ENCODE measurements at regions not wholly inside any gene's neighbourhood (a gene's known extent, or its start where the extent isn't known, plus 50 kb on each side); places are given as distances from the start of the nearest gene placed in this dataset.

GRCh38 chr3:61311044-61311443 lies 59.8 kb upstream of the FHIT start:
- DNase-seq (ENCODE audit: low spot score), result no peak

- DNase-seq (ENCODE audit: low spot score), result no peak
Observed at GRCh38 chr3:61315871-61316270, 64.6 kb upstream of the FHIT start.

- DNase-seq (ENCODE audit: low spot score), result no peak
Observed at GRCh38 chr3:61323094-61323493, 71.8 kb upstream of the FHIT start.

GRCh38 chr3:61331929-61332552 lies 80.8 kb upstream of the FHIT start:
- no peak for DNase-seq (ENCODE audit: low spot score)

- no peak for DNase-seq (ENCODE audit: low spot score)
Observed at GRCh38 chr3:61333192-61333961, 82.1 kb upstream of the FHIT start.

- DNase-seq (ENCODE audit: low spot score), result no peak
Observed at GRCh38 chr3:61334783-61335182, 83.5 kb upstream of the FHIT start.

GRCh38 chr3:61340931-61341461 lies 89.7 kb upstream of the FHIT start:
- DNase-seq (ENCODE audit: low spot score), result no peak

GRCh38 chr3:61343543-61343942 lies 92.3 kb upstream of the FHIT start:
- no peak for DNase-seq (ENCODE audit: low spot score)

GRCh38 chr3:61345020-61345419 lies 93.8 kb upstream of the FHIT start:
- DNase-seq (ENCODE audit: low spot score), result no peak

GRCh38 chr3:61347981-61348380 lies 96.7 kb upstream of the FHIT start:
- no peak for DNase-seq (ENCODE audit: low spot score)

GRCh38 chr3:61349717-61350116 lies 98.5 kb upstream of the FHIT start:
- no peak for DNase-seq (ENCODE audit: low spot score)

GRCh38 chr3:61350782-61351309 lies 99.6 kb upstream of the FHIT start:
- no peak for DNase-seq (ENCODE audit: low spot score)

GRCh38 chr3:61352306-61352705 lies 101.1 kb upstream of the FHIT start:
- no peak for DNase-seq (ENCODE audit: low spot score)

GRCh38 chr3:61353382-61353781 lies 102.1 kb upstream of the FHIT start:
- DNase-seq (ENCODE audit: low spot score), result no peak

- no peak for DNase-seq (ENCODE audit: low spot score)
Observed at GRCh38 chr3:61354604-61355003, 103.4 kb upstream of the FHIT start.

GRCh38 chr3:61356685-61357084 lies 105.4 kb upstream of the FHIT start:
- DNase-seq (ENCODE audit: low spot score), result no peak

- DNase-seq (ENCODE audit: low spot score), result no peak
Observed at GRCh38 chr3:61357902-61358301, 106.7 kb upstream of the FHIT start.

- no peak for DNase-seq (ENCODE audit: low spot score)
Observed at GRCh38 chr3:61358364-61358763, 107.1 kb upstream of the FHIT start.

- DNase-seq (ENCODE audit: low spot score), result no peak
Observed at GRCh38 chr3:61360297-61360965, 109.2 kb upstream of the FHIT start.

GRCh38 chr3:61369678-61370077 lies 118.4 kb upstream of the FHIT start:
- DNase-seq (ENCODE audit: low spot score), result no peak

- DNase-seq (ENCODE audit: low spot score), result no peak
Observed at GRCh38 chr3:61371123-61371522, 119.9 kb upstream of the FHIT start.

GRCh38 chr3:61372723-61373122 lies 121.5 kb upstream of the FHIT start:
- DNase-seq (ENCODE audit: low spot score), result no peak

- no peak for DNase-seq (ENCODE audit: low spot score)
Observed at GRCh38 chr3:61378311-61378710, 127.1 kb upstream of the FHIT start.

Measured in hematopoietic multipotent progenitor cell treated with erythropoietin and hydrocortisone succinate and interleukin-3 and kit ligand, for 17 days (in vitro differentiated cells).